HUES48 (cell line): ENCODE measurements at regions not wholly inside any gene's neighbourhood (a gene's known extent, or its start where the extent isn't known, plus 50 kb on each side); places are given as distances from the start of the nearest gene placed in this dataset.

ENCODE experiments used
- H3K27ac ChIP-seq: one replicate; pipeline ENCODE4 v1.7.0; 2013; ENCODE audit warnings: low read depth, low read length, inconsistent platforms
- H3K27me3 ChIP-seq: 2 replicates; pipeline ENCODE4 v1.6.1; 2013; ENCODE audit warnings: mild to moderate bottlenecking, low read length; ENCODE audit not compliant: control insufficient read depth, insufficient read depth
- H3K36me3 ChIP-seq: 2 replicates; pipeline ENCODE4 v1.6.1; 2013; ENCODE audit warnings: low read length; ENCODE audit not compliant: control insufficient read depth, insufficient read depth
- H3K4me1 ChIP-seq: 2 replicates; pipeline ENCODE4 v1.6.1; 2013; ENCODE audit warnings: mild to moderate bottlenecking, low read length; ENCODE audit not compliant: control insufficient read depth, insufficient read depth
- H3K4me3 ChIP-seq: 2 replicates; pipeline ENCODE4 v1.5.1; 2013; ENCODE audit warnings: mild to moderate bottlenecking, low read depth, low read length
- H3K9ac ChIP-seq: 2 replicates; pipeline ENCODE4 v1.6.1; 2013; ENCODE audit warnings: mild to moderate bottlenecking, low read depth, low read length, moderate library complexity
- H3K9me3 ChIP-seq: 2 replicates; pipeline ENCODE4 v1.6.1; 2013; ENCODE audit warnings: low read length; ENCODE audit not compliant: control insufficient read depth, insufficient read depth

- Histone ChIP-seq H3K27me3 (no peaks in the 10 kb centered on the region), H3K27ac (no peak overlapping the region), H3K9ac (no peak overlapping the region), H3K4me3 (no peak overlapping the region), H3K36me3 (no peaks in the 10 kb centered on the region), H3K9me3 (no peaks in the 10 kb centered on the region), H3K4me1 (no peaks in the 10 kb centered on the region)
Measured at GRCh38 chr6:104325341-104326172, 534.2 kb downstream of the HACE1 start.

GRCh38 chr6:104324301-104324700, 535.4 kb downstream of the HACE1 start:
- Histone ChIP-seq H3K4me1 (no peaks in the 10 kb centered on the region), H3K9me3 (no peaks in the 10 kb centered on the region), H3K27me3 (no peaks in the 10 kb centered on the region), H3K36me3 (no peaks in the 10 kb centered on the region), H3K9ac (no peak overlapping the region), H3K27ac (no peak overlapping the region), H3K4me3 (no peak overlapping the region)

- Histone ChIP-seq H3K4me3 (no peak overlapping the region), H3K27ac (no peak overlapping the region), H3K9me3 (no peaks in the 10 kb centered on the region), H3K9ac (no peak overlapping the region), H3K27me3 (no peaks in the 10 kb centered on the region), H3K36me3 (no peaks in the 10 kb centered on the region), H3K4me1 (no peaks in the 10 kb centered on the region)
Measured at GRCh38 chr6:104322841-104323240, 536.9 kb downstream of the HACE1 start.

- Histone ChIP-seq H3K27me3 (no peaks in the 10 kb centered on the region), H3K9ac (no peak overlapping the region)
Measured at GRCh38 chr6:104321301-104321700, 538.4 kb downstream of the HACE1 start.

GRCh38 chr6:104320896-104321295, 538.8 kb downstream of the HACE1 start:
- Histone ChIP-seq H3K4me1 (no peaks in the 10 kb centered on the region), H3K9ac (no peak overlapping the region), H3K4me3 (no peak overlapping the region), H3K9me3 (no peaks in the 10 kb centered on the region), H3K27ac (no peak overlapping the region), H3K27me3 (no peaks in the 10 kb centered on the region), H3K36me3 (no peaks in the 10 kb centered on the region)

More at GRCh38 chr6:104321301-104321700, 538.4 kb downstream of the HACE1 start:
- Histone ChIP-seq H3K36me3 (no peaks in the 10 kb centered on the region), H3K4me1 (no peaks in the 10 kb centered on the region), H3K4me3 (no peak overlapping the region), H3K27ac (no peak overlapping the region), H3K9me3 (no peaks in the 10 kb centered on the region)

- Histone ChIP-seq H3K27me3 (no peaks in the 10 kb centered on the region), H3K9ac (no peak overlapping the region), H3K36me3 (no peaks in the 10 kb centered on the region), H3K4me1 (no peaks in the 10 kb centered on the region), H3K27ac (no peak overlapping the region), H3K4me3 (no peak overlapping the region), H3K9me3 (no peaks in the 10 kb centered on the region)
Measured at GRCh38 chr6:104312851-104313250, 546.9 kb downstream of the HACE1 start.

- Histone ChIP-seq H3K27ac (no peak overlapping the region), H3K4me1 (peaks cover 4% of the 10 kb centered on the region; the same call in 1 of the 2 replicates), H3K36me3 (no peaks in the 10 kb centered on the region), H3K4me3 (no peak overlapping the region), H3K9me3 (no peaks in the 10 kb centered on the region), H3K27me3 (no peaks in the 10 kb centered on the region), H3K9ac (no peak overlapping the region)
Measured at GRCh38 chr6:104306211-104306610, 553.5 kb downstream of the HACE1 start.

- no peaks in the 10 kb centered on the region for H3K36me3 ChIP-seq
- H3K27ac ChIP-seq: no peak overlapping the region
- H3K4me3 ChIP-seq: no peak overlapping the region
- H3K4me1 ChIP-seq: peaks cover 6% of the 10 kb centered on the region; the same call in 1 of the 2 replicates
- H3K9me3 ChIP-seq: no peaks in the 10 kb centered on the region
- H3K27me3 ChIP-seq: no peaks in the 10 kb centered on the region
- no peak overlapping the region for H3K9ac ChIP-seq
Measured at GRCh38 chr6:104305206-104305605, 554.5 kb downstream of the HACE1 start.

- no peak overlapping the region for H3K9ac ChIP-seq
- no peaks in the 10 kb centered on the region for H3K36me3 ChIP-seq
- H3K4me1 ChIP-seq: peaks cover 6% of the 10 kb centered on the region; the same call in 1 of the 2 replicates
- no peaks in the 10 kb centered on the region for H3K9me3 ChIP-seq
- no peak overlapping the region for H3K27ac ChIP-seq
- H3K27me3 ChIP-seq: no peaks in the 10 kb centered on the region
- no peak overlapping the region for H3K4me3 ChIP-seq
Measured at GRCh38 chr6:104301951-104302350, 557.8 kb downstream of the HACE1 start.

GRCh38 chr6:104286641-104287040, 573.1 kb downstream of the HACE1 start:
- H3K9me3 ChIP-seq: no peaks in the 10 kb centered on the region
- H3K27ac ChIP-seq: no peak overlapping the region
- no peaks in the 10 kb centered on the region for H3K27me3 ChIP-seq
- H3K9ac ChIP-seq: no peak overlapping the region
- H3K4me3 ChIP-seq: no peak overlapping the region
- H3K4me1 ChIP-seq: 0 out of 2 replicates have a peak, but pooled peaks cover 4% of the 10 kb centered on the region
- no peaks in the 10 kb centered on the region for H3K36me3 ChIP-seq

GRCh38 chr6:104284872-104285271, 574.8 kb downstream of the HACE1 start:
- no peaks in the 10 kb centered on the region for H3K36me3 ChIP-seq
- H3K9me3 ChIP-seq: no peaks in the 10 kb centered on the region
- no peak overlapping the region for H3K27ac ChIP-seq
- no peak overlapping the region for H3K4me3 ChIP-seq
- no peaks in the 10 kb centered on the region for H3K4me1 ChIP-seq
- H3K27me3 ChIP-seq: no peaks in the 10 kb centered on the region
- no peak overlapping the region for H3K9ac ChIP-seq
